HL-60 (cell line): ENCODE measurements at regions not wholly inside any gene's neighbourhood (a gene's known extent, or its start where the extent isn't known, plus 50 kb on each side); places are given as distances from the start of the nearest gene placed in this dataset.

Experiments
- GABPA ChIP-seq: IDR thresholded peaks from 2 replicates; pipeline ENCODE4 v1.6.1; 2012; ENCODE audit warnings: low read depth
- POLR2AphosphoS5 ChIP-seq: IDR thresholded peaks from 2 replicates; pipeline ENCODE4 v1.6.1; 2012; ENCODE audit warnings: low read depth
- SPI1 ChIP-seq: IDR thresholded peaks from 2 replicates; pipeline ENCODE4 v1.6.1; 2012; ENCODE audit warnings: low read depth, mild to moderate bottlenecking, borderline replicate concordance
- TF ChIP-seq, protein P1 (sequence below): IDR thresholded peaks from 2 replicates; pipeline ENCODE4 v1.6.1; 2012; ENCODE audit warnings: low read depth; ENCODE audit not compliant: insufficient replicate concordance
- TF ChIP-seq, protein P2 (sequence below): IDR thresholded peaks from one replicate; pipeline ENCODE4 v1.5.1; 2011; ENCODE audit warnings: low read length, control low read depth, inconsistent platforms; ENCODE audit not compliant: insufficient read depth

DNA sequence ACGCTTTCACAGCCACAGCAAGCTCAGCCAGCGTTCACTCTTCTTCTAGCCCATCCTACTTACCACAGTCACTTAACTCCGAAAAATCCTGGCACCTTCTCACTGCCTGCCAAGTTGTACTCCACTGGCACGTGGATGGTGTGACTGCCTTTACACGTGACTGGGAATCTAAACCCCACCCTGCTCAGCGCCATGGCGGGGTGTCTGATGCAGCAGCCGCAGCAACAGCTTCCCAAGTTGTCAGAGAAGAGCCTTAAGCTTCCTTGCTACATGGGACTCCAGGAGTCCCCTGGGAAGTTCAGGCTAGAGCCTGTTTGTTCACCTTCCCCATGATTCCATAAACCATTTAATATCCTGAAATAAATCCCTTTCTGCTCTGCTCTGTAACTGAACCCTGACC lies 61.9 kb upstream of the FOXC1 start:
- TF ChIP-seq, protein P1, sequence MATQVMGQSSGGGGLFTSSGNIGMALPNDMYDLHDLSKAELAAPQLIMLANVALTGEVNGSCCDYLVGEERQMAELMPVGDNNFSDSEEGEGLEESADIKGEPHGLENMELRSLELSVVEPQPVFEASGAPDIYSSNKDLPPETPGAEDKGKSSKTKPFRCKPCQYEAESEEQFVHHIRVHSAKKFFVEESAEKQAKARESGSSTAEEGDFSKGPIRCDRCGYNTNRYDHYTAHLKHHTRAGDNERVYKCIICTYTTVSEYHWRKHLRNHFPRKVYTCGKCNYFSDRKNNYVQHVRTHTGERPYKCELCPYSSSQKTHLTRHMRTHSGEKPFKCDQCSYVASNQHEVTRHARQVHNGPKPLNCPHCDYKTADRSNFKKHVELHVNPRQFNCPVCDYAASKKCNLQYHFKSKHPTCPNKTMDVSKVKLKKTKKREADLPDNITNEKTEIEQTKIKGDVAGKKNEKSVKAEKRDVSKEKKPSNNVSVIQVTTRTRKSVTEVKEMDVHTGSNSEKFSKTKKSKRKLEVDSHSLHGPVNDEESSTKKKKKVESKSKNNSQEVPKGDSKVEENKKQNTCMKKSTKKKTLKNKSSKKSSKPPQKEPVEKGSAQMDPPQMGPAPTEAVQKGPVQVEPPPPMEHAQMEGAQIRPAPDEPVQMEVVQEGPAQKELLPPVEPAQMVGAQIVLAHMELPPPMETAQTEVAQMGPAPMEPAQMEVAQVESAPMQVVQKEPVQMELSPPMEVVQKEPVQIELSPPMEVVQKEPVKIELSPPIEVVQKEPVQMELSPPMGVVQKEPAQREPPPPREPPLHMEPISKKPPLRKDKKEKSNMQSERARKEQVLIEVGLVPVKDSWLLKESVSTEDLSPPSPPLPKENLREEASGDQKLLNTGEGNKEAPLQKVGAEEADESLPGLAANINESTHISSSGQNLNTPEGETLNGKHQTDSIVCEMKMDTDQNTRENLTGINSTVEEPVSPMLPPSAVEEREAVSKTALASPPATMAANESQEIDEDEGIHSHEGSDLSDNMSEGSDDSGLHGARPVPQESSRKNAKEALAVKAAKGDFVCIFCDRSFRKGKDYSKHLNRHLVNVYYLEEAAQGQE, result no peak
- TF ChIP-seq, protein P2, sequence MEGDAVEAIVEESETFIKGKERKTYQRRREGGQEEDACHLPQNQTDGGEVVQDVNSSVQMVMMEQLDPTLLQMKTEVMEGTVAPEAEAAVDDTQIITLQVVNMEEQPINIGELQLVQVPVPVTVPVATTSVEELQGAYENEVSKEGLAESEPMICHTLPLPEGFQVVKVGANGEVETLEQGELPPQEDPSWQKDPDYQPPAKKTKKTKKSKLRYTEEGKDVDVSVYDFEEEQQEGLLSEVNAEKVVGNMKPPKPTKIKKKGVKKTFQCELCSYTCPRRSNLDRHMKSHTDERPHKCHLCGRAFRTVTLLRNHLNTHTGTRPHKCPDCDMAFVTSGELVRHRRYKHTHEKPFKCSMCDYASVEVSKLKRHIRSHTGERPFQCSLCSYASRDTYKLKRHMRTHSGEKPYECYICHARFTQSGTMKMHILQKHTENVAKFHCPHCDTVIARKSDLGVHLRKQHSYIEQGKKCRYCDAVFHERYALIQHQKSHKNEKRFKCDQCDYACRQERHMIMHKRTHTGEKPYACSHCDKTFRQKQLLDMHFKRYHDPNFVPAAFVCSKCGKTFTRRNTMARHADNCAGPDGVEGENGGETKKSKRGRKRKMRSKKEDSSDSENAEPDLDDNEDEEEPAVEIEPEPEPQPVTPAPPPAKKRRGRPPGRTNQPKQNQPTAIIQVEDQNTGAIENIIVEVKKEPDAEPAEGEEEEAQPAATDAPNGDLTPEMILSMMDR, result no peak
- TF ChIP-seq POLR2AphosphoS5 (no peak), GABPA (no peak), SPI1 (no peak)
